Amniotic stem cell (primary cell): ENCODE measurements at regions not wholly inside any gene's neighbourhood (a gene's known extent, or its start where the extent isn't known, plus 50 kb on each side); places are given as distances from the start of the nearest gene placed in this dataset.
"Not testable (repeated sequence)": the region's sequence is repeated elsewhere in the genome, so short reads cannot be mapped to it uniquely, and the experiment has no call there.

Experiments used
- DNase-seq: peaks from one replicate; lab custom pipeline; 2025; lab: John Stamatoyannopoulos, UW

DNA sequence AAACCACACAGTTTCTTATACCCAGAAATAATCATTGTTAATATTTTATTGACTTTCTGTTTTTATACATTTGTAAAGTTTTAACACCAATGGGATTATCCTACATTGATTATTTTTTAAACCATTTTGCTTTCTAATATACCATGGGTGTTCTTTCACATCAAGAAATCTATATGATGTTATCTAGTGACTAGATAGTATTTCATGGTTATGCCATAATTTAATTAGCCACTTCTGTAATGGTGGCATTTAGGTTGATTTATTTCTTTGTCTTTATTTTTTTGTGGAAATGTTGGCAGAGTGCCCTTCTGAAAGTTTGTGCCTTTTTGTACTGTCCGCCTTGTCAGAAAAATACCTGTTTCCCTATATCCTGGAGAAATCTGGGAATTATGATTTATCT lies 193.3 kb downstream of the CEP135 start:
- no peak for DNase-seq

DNA sequence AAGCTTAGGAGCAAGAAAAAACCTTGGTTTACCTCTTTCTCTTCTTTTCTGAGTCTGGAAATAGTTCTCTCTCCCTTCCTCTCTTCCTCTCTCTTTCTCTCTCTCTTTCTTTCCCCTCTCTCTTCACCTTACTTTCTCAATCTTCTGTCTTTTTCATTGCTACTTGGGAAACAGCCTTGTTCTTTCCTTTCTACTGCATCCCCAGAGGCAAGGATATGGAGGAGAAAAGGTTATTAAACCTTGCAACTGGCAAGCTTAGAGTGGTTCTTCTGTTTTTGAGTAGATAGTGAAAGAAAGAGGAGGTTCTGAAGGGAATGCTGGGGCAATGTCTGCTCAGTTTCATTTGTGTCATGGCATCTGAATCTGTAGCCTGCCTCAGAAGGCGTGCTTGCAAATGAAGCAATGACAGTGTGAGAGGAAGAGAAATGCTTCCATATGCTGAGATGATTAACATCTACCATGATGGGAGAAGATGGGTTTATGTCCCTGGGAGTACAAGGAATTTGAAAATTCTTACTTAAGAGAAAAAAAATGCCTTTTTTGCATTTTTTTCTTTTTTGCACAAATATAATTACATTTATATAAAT lies 190.6 kb downstream of the CEP135 start:
- DNase-seq, result no peak

DNA sequence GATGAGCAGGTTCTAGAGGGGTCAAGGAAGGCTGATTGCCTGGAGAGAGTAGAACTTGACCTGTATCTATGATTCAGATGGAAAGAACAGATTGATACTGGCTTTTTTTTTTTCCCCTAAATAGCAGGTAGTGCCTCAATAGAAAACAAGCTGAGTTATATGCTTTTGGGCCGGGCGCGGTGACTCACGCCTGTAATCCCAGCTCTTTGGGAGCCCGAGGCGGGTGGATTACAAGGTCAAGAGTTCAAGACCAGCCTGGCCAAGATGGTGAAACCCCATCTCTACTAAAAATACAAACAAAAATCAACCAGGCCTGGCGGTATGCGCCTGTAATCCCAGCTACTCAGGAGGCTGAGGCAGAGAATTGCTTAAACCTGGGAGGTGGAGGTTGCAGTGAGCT lies 186.1 kb downstream of the CEP135 start:
- not testable (repeated sequence) for DNase-seq

DNA sequence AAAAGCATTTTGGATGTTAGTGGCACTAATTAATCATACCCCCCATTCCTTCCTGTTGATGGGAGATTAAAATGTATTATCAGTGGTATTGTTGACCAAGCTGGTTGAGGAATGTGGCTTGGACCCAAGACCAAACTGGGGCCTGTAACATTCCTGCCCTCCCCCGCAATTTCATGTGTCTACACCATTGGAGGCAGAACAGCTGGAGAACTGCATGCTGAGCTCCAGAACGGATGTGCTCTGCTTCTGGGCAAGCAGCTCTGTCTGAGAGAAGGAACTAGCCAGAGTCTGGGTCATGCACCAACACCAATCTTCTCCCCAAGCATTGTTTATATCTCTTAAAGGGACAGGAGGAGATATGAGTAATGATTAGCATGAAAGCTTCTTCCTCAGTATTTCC lies 185.5 kb downstream of the CEP135 start:
- no peak for DNase-seq

DNA sequence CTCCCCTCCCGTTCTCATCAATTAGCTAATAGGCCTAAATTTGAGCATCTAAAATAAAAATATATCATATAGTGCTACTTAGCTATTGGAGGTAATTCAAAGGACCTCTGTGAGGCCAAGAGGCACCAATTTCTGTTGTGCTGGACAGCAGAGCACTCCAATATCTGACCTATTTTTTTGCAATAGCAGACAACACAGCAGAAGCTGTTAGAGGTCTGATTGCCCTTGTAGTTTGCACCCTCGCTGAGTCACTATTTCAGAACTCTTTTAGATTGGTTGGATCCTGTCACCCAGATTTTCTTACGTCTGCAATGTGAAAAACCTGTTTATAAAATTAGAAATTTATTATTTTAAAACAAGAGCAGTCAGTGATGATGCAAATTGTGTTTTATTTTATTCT lies 184.1 kb downstream of the CEP135 start:
- DNase-seq, result no peak

DNA sequence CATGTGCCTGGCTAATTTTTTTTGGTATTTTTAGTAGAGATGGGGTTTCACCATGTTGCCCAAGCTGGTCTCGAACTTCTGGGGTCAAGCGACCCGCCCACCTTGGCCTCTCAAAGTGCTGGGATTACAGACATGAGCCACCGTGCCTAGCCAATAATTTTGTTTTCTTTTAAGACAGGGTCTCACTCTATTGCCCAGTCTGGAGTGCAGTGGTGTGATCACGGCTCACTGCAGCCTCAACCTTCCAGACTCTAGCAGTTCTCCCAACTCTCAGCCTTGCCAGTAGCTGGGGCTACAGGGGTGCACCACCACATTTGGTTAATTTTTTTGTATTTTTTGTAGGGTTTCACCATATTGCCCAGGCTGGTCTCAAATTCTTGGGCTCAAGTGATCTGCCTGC lies 183.4 kb downstream of the CEP135 start:
- not testable (repeated sequence) for DNase-seq

DNA sequence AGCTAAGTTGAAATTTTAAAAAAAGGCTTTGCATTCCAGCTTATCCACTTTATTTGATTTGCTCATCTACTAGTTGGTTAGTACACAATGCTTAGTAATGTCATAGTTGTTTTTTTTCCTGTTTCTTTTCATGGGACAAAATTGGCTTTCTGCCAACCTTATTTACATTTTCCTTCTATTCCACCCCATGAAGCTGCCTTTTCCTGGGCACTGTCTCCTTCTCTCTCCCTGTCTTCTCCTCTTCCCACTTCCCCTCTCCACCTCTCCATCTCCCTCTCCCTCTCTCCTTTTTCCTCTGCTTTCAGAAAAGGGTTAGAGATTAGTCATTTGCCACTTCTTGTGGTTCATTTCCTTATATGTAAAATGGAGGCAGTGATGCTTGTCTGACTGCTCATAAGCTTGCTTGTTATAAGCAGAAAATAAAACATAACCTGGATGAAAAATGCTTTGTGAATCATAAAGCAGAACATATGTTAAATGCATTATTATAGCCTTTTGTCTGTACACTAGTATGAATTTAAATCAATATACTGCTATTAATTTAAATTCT lies 181.9 kb downstream of the CEP135 start:
- DNase-seq, result no peak

DNA sequence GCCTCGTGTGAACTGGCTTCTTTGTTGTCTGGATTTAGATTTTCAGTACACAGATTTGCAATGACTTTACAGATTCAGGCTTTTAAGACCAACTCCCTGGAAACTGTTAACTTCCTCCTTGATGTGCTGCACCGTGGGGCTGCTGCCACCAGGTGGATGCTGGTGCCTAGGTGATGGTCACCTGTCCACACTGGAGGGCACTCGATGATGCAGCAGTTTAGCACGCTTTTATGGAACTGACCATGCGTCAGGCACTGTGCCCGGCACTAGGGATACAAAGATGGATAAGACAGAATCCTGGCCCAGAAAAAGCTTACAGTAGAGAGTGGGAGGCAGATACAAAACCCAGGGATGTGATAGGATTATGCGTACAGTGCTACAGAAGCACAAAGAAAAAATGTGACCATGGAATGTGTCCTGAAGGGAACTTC lies 180.7 kb downstream of the CEP135 start:
- DNase-seq, result no peak

DNA sequence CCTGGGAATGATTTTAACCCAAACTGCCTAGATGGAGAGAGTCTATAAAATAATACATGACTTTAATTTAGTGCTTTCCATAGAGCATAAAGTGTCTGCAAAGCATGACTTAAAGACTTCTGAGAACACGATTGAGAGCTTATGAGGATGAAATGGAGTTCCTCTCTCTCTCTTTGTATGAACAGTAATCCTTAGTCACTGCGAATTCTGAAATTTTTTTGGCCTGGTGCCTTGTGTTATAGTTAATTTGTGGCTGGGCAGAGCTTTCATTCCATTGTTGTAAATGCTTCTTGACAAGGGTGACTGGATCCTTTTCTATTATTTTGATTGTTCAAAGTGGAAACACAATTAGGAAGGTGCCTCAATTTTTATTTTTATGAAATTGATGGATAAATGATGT lies 179.5 kb downstream of the CEP135 start:
- DNase-seq, result no peak

DNA sequence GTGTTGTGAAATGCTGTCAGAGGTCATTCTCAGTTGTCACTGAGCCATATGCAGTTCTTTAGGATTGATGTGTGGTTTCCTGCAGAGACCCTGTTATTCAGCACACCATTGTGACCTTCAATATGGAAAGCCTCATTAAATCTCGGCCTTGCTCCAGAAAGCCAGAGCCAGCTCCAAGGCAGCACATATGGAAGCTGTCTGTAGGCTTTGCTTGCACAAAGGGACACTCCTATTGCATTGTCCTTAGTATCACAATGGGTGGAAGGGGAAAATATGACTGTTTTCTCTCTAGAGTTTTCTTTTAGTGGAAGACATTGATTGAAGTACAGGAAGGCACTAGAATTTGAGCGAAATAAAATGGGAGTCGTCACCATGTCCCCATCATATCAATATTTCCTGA lies 179.0 kb downstream of the CEP135 start:
- no peak for DNase-seq

DNA sequence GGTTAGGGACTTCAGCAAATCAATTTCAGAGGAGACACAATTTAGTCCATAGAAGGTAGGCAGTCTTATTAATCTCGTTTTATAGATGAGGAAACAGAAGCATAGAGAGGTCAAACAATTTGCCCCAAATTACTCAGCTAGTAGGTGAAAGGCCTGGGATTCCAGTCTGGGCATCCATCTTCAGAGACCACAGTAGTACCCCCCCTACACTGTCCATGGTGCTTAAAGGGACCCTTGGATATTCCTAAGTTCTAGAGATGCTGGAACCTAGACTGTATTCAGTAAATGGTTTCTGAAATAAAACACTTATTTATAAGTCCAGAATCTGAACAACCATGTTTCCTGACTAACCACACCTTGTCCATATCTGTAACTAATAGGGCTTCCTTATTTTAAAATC lies 174.8 kb downstream of the CEP135 start:
- no peak for DNase-seq

DNA sequence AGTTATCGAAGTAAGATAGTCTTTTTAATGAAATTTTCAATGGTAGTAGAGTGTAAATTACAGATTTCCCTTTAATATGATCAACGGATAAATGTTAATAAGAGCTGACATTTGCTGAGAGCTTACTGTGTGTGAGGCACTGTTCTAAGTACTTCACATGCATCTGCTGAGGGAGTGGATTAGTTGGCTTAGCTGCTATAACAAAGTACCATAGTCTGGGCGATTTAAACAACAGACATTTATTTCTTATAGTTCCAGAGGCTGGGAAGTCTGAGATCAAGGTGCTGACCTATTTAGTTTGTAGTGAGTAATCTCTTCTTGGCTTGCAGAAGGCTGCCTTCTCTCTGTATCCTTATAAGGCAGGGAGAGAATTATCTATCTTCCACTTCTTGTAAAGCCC lies 174.3 kb downstream of the CEP135 start:
- DNase-seq, result no peak

DNA sequence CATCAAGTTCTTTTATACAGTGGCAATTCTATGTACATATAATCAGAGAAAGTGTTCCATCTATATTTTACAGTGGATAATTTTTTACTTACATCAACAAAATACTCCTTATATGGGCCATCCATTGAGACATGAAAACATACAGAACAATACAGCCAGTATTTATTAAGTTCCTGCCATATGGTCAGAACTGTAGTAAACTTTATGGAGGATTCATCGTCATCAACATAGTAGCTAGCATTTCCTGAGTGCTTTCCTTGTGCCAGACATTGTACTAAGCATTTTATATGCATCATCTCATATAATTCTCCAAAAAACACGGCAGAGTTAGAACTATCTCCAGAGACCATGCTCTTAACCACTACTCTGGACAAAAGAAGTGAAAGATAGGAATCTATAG lies 170.1 kb downstream of the CEP135 start:
- no peak for DNase-seq

DNA sequence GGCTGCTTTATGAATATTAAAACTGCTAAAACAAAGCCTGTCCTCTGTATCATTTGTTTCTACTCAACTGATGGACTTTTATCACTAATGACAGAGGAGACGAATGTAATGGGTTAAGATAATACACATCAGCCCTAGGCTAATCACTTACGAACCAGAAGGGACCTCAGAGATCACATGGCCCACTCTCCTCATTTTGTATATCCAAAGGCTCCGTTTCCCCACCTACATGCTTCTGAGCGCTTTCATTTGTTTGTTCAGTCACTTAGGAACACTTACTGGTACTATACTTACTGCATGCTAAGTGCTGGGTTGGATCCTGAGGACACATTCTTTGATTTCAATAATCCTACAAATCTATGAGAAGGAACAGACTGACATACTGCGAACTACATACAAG lies 169.3 kb downstream of the CEP135 start:
- no peak for DNase-seq

DNA sequence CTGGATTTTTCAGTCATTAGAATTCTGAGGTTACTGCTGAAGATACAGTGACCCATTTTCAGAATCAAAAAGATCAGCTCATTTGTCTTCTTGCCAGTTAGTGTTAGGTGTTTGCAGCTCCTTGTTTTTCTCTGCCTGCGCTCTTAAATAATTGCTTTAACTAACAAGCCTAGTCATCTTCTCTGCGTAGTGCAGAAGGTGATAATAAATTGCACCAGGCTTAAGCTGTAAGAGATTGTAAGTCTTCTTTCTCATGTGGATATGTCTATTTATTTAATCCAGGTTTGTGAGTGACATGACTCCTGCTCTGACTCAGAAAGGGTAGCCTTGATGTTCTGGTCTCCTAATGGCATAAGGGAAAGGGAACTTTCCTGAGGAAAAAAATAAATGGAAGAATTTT lies 167.2 kb downstream of the CEP135 start:
- DNase-seq, result no peak

DNA sequence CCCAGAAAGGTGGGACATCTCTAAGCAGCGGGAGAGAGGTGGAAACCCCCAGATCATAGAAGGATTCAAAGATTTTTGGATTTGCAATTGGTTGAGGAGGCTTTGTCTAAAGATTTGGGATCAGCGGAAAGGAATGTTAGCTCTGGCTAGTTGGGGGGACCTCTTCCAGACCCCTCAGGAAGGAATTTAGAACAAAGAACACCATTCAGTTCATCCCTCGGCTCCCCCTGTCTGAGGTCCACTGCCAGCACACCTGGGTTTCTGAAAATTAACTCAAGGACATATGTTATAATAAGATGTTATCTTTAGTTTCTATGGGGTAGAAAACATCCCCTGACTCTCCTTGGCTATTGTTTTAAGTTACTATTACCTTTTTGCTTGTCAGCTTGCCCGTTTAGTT lies 163.6 kb downstream of the CEP135 start:
- no peak for DNase-seq

DNA sequence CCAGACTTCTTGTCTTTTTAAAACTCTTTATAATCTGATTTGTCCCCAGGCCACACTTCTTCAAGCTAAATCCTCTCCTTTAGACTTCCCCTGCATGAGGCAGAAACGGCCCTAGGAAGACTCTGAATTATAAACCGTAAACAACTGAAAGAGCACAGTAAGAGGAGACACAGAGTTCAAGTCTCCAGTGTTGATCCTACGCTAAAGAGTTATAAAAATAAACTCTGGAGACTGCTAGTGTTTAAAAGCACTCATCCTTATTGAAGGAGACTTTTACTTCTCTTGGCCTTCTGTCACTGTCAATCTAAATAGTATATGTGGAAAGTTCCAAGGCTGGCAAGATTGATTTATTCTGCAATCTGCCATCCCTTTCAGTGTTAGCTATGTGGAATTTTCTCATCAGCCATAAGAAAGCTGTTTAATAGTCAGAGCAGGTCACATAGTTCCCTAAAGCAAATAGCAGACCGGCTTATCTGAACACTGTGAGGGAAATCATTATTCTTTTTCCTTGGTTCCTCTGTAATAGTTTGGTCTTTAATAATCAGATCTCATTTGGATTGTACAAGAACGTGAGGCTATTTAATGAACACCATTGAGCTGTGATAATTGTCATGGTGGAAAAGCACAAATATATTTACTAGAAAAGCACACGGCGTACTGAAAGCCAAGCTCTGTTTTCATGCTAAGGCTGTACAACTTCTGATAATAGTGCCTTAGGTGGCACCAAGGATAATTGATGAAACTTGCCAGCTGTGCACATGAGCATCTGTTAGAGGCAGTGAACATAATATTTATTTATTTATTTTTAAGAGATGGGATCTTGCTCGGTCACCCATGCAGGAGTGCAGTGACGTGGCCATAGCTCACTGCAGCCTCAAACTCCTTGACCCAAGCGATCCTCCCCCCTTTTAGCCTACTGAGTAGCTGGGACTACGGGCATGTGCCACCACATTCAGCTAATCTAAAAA lies 157.7 kb downstream of the CEP135 start:
- DNase-seq, result no peak

DNA sequence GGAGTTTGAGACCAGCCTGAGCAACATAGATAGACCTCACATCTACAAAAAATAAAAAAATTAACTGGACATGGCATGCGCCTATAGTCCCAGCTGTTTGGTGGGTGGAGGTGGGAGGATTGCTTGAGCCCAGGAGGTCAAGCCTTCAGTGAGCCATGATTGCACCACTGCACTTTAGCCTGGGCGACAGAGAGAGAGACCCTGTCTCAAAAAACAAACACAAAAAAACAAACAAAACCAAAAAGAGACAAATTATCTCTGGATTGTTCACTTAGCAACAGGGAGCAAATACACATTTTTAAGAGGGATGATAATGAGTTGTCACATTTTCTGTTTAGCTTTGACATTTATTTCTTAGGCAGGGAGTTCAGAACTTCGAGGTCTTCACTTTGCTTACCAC lies 155.4 kb downstream of the CEP135 start:
- no peak for DNase-seq

DNA sequence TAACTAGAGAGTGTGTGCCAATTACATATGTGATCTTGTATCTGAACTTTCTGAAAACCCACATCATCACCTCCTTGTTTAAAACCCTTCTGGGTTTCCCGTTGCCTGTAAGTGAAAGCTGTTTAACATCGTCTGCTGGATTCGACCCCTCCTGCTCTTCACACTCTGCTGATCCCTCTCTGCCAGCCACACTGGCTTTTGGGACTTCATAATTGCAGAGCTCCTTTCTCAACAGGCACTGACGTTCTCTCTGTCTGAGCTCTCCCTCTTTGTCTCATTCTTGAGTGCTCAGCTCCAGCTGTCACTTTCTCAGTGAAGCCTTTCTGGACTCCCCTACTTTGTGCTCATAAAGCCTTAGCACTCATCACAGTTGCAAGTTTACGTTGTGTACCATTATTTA lies 153.9 kb downstream of the CEP135 start:
- no peak for DNase-seq

DNA sequence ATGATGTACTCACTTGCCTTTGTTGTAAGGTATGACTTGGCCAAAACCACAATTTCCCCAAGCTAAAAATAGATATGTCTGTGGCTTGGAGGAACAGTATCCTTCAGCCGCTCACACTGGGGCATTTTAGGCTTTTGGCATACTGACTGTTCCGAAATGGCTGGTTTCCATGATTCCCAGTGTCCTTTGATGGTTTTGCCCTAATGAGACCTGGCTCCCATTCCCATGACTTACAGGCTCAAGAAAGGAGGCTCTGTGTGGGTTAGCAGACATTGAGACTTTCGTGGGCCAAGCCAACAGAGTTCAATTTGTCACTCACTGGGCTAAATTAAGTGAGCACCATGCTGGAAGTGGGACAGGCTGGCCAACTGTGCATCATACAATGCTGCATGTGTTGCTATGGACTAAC lies 150.6 kb downstream of the CEP135 start:
- no peak for DNase-seq

DNA sequence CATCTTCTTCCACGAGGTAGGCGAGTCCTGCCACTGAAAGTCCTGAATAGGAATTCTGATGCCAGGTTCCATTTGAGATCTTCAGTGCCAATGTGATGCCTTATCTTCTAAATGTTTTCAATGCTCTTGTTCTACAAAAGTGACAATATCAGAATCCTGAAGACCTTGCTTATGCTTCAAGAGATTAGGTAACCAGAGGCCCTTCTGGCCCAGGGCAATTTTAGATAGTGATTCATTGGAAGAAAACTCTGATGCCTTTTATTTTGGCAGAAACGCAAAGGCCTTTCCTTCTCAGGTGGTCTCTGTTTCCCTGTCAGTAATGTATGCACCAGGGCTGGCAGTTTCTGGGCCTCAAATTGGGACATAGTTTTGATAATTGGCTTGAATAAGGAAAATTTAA lies 144.8 kb downstream of the CEP135 start:
- DNase-seq, result no peak

DNA sequence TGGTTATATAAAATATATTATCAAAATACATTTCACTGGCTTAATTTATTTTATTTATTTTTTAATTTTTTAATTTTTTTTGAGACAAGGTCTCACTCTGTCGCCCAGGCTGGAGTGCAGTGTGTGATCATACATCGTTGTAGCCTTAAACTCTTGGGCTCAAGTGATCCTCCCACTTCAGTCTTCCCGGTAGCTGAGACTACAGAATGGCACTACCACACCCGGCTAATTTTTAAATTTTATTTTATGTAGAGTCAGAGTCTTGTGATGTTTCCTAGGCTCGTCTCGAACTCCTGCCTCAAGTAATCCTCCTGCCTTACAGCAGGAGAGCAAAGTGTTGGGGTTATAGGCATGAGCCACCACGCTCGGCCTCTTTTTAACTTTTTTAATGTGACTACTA lies 143.8 kb downstream of the CEP135 start:
- no peak for DNase-seq

DNA sequence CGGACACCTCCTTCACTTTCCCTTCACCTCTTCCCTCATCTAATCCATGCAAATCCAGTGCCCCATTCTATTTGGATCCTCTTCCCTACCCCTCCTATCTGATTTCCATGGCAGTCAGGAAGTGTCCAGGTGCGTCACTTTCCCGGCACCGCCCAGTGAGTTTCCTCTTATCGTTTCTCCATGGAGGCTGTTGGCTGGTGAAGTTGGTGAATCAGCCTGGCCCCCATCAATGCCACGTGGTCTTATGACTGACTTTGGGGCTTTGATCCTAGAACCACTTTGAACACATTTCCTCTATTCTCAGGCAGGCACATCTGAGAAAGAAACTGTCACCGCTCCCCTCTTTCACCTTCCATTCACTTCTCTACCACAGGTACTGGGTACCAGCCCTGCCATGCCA lies 137.8 kb downstream of the CEP135 start:
- no peak for DNase-seq
